Calu3 (cell line): ENCODE measurements at regions not wholly inside any gene's neighbourhood (a gene's known extent, or its start where the extent isn't known, plus 50 kb on each side); places are given as distances from the start of the nearest gene placed in this dataset.

ENCODE experiments used
- BruUV-seq: library from RNA; stranded (reverse); fragments of 400-500 nt; replicated peaks from 2 replicates; lab custom pipeline; 2021; lab: Mats Ljungman, UMichigan
- CTCF ChIA-PET: fragments of 300-600 bp; sonication (Branson Sonifier 250); formaldehyde crosslinking; loops from one replicate; lab custom pipeline; 2022; ENCODE audit warnings: antibody characterized with exemption; lab: Charles Lee
- DNase-seq: peaks from one replicate; pipeline ENCODE4 v3.0.0; 2022
- H3K27ac Mint-ChIP-seq: one replicate; pipeline ENCODE4 v1.8.0; 2022; ENCODE audit warnings: mixed read lengths; ENCODE audit not compliant: unreplicated experiment
- H3K27me3 Mint-ChIP-seq: one replicate; pipeline ENCODE4 v1.8.0; 2022; ENCODE audit warnings: mixed read lengths; ENCODE audit not compliant: unreplicated experiment
- H3K36me3 Mint-ChIP-seq: one replicate; pipeline ENCODE4 v1.8.0; 2022; ENCODE audit warnings: mild to moderate bottlenecking, moderate library complexity, mixed read lengths; ENCODE audit not compliant: insufficient read depth, unreplicated experiment
- H3K4me1 Mint-ChIP-seq: one replicate; pipeline ENCODE4 v1.8.0; 2022; ENCODE audit warnings: mild to moderate bottlenecking, low read depth, mixed read lengths; ENCODE audit not compliant: unreplicated experiment
- H3K4me3 Mint-ChIP-seq: one replicate; pipeline ENCODE4 v1.8.0; 2022; ENCODE audit warnings: mild to moderate bottlenecking, low read depth, moderate library complexity, mixed read lengths; ENCODE audit not compliant: unreplicated experiment
- H3K9me3 Mint-ChIP-seq: one replicate; pipeline ENCODE4 v1.8.0; 2022; ENCODE audit warnings: low read depth, mixed read lengths; ENCODE audit not compliant: unreplicated experiment
- intact Hi-C: fragments of 100-400 bp; cut with micrococcal nuclease; formaldehyde crosslinking; loops from one replicate; pipeline ENCODE4 v1.10.0; 2022; ENCODE audit not compliant: unreplicated experiment
- TF ChIP-seq, protein P1 (sequence below): fragments of 200-600 bp; IDR thresholded peaks from one replicate; pipeline ENCODE4 v1.8.0; 2022; ENCODE audit warnings: antibody characterized with exemption; ENCODE audit not compliant: unreplicated experiment

DNA sequence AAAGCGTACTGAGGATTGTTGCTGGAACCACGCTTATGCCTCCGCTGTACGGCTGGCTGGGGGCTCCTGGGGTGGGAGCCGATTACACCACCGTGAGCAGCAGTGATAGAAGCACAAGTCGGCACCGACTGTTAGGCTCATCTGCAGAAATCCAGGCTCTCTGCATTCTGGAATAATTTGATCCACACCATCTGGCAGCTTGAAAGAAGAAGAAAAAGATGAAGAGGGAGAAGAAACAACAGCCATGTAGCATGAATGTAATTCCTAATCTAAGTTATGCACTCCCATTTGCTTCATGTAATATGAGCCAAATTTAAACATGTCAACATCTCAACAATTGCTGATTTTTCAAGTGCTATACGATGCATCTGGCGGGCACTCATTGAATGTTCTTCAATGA lies 84.6 kb upstream of the DHX15 start:
- H3K36me3 Mint-ChIP-seq, result no peaks in the 10 kb centered on the region
- TF ChIP-seq, protein P1, sequence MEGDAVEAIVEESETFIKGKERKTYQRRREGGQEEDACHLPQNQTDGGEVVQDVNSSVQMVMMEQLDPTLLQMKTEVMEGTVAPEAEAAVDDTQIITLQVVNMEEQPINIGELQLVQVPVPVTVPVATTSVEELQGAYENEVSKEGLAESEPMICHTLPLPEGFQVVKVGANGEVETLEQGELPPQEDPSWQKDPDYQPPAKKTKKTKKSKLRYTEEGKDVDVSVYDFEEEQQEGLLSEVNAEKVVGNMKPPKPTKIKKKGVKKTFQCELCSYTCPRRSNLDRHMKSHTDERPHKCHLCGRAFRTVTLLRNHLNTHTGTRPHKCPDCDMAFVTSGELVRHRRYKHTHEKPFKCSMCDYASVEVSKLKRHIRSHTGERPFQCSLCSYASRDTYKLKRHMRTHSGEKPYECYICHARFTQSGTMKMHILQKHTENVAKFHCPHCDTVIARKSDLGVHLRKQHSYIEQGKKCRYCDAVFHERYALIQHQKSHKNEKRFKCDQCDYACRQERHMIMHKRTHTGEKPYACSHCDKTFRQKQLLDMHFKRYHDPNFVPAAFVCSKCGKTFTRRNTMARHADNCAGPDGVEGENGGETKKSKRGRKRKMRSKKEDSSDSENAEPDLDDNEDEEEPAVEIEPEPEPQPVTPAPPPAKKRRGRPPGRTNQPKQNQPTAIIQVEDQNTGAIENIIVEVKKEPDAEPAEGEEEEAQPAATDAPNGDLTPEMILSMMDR, result no peak
- no peaks in the 10 kb centered on the region for H3K4me1 Mint-ChIP-seq
- BruUV-seq, result no TSS peak
- no peaks in the 10 kb centered on the region for H3K9me3 Mint-ChIP-seq
- no peaks in the 10 kb centered on the region for H3K27me3 Mint-ChIP-seq
- intact Hi-C loops, result no loop called here
- H3K4me3 Mint-ChIP-seq, result no peak overlapping the region
- no peak overlapping the region for H3K27ac Mint-ChIP-seq
- CTCF ChIA-PET, result no interaction called here
- DNase-seq, result no peak

DNA sequence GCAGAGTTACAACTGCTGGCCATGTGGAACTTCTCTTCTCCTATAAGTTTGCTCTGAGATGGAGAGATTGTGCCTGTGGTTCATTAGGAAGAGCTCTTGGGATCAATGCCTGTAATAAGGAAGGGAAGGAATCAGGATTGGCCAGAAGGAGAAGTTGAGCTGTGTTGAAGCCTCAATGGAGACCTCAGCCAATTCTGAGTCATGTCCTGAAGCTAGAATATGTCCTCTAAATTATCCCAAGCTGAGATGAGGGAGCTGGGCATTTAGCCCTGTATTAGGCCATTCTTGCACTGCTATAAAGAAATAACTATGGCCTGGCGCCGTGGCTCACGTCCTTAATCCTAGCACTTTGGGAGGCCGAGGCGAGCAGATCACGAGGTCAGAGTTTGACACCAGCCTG lies 85.4 kb upstream of the DHX15 start:
- Mint-ChIP-seq H3K9me3 (no peaks in the 10 kb centered on the region), H3K4me1 (no peaks in the 10 kb centered on the region), H3K27me3 (no peaks in the 10 kb centered on the region), H3K27ac (no peak overlapping the region), H3K4me3 (no peak overlapping the region), H3K36me3 (no peaks in the 10 kb centered on the region)
- no peak for DNase-seq
- intact Hi-C loops, result no loop called here
- no TSS peak for BruUV-seq
- CTCF ChIA-PET, result no interaction called here
- TF ChIP-seq, protein P1, result no peak

DNA sequence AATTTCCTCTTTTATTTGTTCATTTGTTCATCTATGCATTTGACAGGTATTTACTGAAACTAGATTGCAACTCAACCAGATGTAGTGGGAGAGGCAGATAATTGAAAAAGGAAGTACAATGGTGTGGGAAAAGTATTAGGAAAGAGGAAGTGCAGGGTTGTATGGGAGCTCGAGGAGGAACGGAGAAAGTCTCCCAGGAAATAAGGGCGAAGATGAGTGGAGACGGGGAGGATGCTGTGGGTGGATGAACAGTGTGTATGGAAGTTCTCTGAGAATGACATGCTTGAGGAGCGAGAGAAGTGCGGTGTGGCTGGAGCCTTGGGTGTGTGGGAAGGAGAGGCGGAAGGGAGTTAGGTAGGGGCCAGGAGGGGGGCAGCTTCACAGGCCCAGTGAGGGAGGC lies 87.5 kb upstream of the DHX15 start:
- no peak overlapping the region for H3K27ac Mint-ChIP-seq
- TF ChIP-seq, protein P1, result no peak
- H3K4me1 Mint-ChIP-seq, result no peaks in the 10 kb centered on the region
- no peak for DNase-seq
- no peaks in the 10 kb centered on the region for H3K36me3 Mint-ChIP-seq
- CTCF ChIA-PET, result no interaction called here
- BruUV-seq, result no TSS peak
- H3K9me3 Mint-ChIP-seq, result no peaks in the 10 kb centered on the region
- no peaks in the 10 kb centered on the region for H3K27me3 Mint-ChIP-seq
- no peak overlapping the region for H3K4me3 Mint-ChIP-seq
- intact Hi-C loops, result no loop called here

DNA sequence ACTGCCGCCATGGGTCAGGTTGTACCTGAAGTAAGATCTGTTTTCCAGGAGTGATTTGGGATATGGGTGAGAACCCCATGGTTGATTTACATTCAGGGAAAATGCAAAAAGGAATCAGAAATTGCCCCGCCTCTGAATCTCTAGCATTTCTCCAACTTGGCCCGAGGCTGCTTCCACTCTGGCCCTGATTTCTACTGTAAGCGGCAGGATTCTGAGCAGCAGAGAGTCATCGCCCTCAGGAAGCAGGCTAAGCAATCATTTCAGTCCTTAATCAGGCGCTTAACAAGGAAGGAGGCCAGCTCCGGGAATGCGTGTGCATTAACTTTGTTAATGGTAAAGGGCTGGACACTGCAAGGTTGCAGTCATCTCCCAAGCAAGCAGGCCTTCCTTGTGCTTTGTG lies 88.5 kb upstream of the DHX15 start:
- Mint-ChIP-seq H3K36me3 (no peaks in the 10 kb centered on the region), H3K27ac (no peak overlapping the region), H3K4me3 (no peak overlapping the region), H3K27me3 (no peaks in the 10 kb centered on the region), H3K9me3 (no peaks in the 10 kb centered on the region), H3K4me1 (no peaks in the 10 kb centered on the region)
- no peak for DNase-seq
- no TSS peak for BruUV-seq
- TF ChIP-seq, protein P1, result no peak
- intact Hi-C loops, result no loop called here
- CTCF ChIA-PET, result no interaction called here

DNA sequence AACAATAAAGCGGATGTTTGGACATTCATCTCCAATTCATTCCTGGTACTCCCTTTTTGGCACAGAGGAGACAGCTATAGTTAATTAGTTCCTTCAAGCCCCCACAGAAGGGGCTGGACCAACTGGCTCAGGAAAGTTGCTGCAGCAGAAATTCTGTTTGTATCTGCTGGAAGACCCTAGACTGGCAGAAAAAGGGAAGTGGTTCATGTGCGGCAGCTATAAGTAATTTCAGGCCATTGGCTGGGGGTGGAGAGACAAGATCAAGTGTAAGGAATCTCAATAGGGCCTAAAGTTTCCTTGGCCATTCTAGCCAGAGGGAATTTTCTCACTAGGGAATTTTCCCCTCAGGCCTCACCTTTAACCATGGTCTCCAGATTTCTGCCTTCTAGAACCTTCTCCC lies 89.9 kb upstream of the DHX15 start:
- intact Hi-C loops, result no loop called here
- Mint-ChIP-seq H3K9me3 (no peaks in the 10 kb centered on the region), H3K36me3 (no peaks in the 10 kb centered on the region), H3K27me3 (no peaks in the 10 kb centered on the region), H3K27ac (no peak overlapping the region), H3K4me3 (no peak overlapping the region), H3K4me1 (no peaks in the 10 kb centered on the region)
- CTCF ChIA-PET, result no interaction called here
- BruUV-seq, result no TSS peak
- TF ChIP-seq, protein P1, result no peak
- DNase-seq, result no peak
